Naive B cell (primary cell): ENCODE measurements at regions not wholly inside any gene's neighbourhood (a gene's known extent, or its start where the extent isn't known, plus 50 kb on each side); places are given as distances from the start of the nearest gene placed in this dataset.

Experiments used
- ATAC-seq, 2 donors: fragments of 150-1000 bp; cut with Tn5 transposase; 2 replicates each; pipeline ENCODE4 v1.10.0; 2021; ENCODE audit warnings: low read depth in 2 of 2, mild to moderate bottlenecking in 2 of 2, moderate library complexity in 2 of 2
- DNase-seq: peaks from one replicate; pipeline ENCODE4 v3.0.0; 2022
- H3K27ac Mint-ChIP-seq, 6 donors: one replicate each; pipeline ENCODE4 v1.8.0; 2020 to 2022; ENCODE audit warnings: mild to moderate bottlenecking in 6 of 6, mixed read lengths in 6 of 6, moderate library complexity in 5 of 6, inconsistent platforms in 2 of 6
- H3K27me3 Mint-ChIP-seq, 3 donors: one replicate each; pipeline ENCODE4 v1.8.0; 2021 to 2022; ENCODE audit warnings: mixed read lengths in 3 of 3, mild to moderate bottlenecking in 1 of 3
- H3K36me3 Mint-ChIP-seq, 2 donors: one replicate each; pipeline ENCODE4 v1.8.0; 2020 to 2022; ENCODE audit warnings: mixed read lengths in 2 of 2, inconsistent platforms in 1 of 2, mild to moderate bottlenecking in 1 of 2
- H3K4me1 Mint-ChIP-seq, 3 donors: one replicate each; pipeline ENCODE4 v1.8.0; 2020 to 2022; ENCODE audit warnings: mixed read lengths in 3 of 3, inconsistent platforms in 1 of 3, mild to moderate bottlenecking in 1 of 3, moderate library complexity in 1 of 3
- H3K4me3 Mint-ChIP-seq, 8 donors: one replicate each; pipeline ENCODE4 v1.8.0; 2020 to 2022; ENCODE audit warnings: mild to moderate bottlenecking in 8 of 8, mixed read lengths in 8 of 8, moderate library complexity in 8 of 8, inconsistent platforms in 2 of 8
- H3K9me3 Mint-ChIP-seq, 7 donors: one replicate each; pipeline ENCODE4 v1.8.0; 2020 to 2022; ENCODE audit warnings: mixed read lengths in 7 of 7, mild to moderate bottlenecking in 5 of 7, inconsistent platforms in 2 of 7, moderate library complexity in 1 of 7

GRCh38 chr4:81913427-81913879 is 441.7 kb upstream of the RASGEF1B start:
- Mint-ChIP-seq H3K4me1 (peaks cover 4 to 9% (median 6%) of the 10 kb centered on the region in 3 donors), H3K27ac (no peak overlapping the region), H3K4me3 (peak overlapping the region in 1 of 8 donors; percentile 78), H3K36me3 (no peaks in the 10 kb centered on the region), H3K9me3 (no peaks in the 10 kb centered on the region), H3K27me3 (peaks cover 4 to 29% (median 16%) of the 10 kb centered on the region in 3 donors)
- peak; percentile 35 for DNase-seq
- ATAC-seq: peak; percentile 70 to 80

- no peak overlapping the region for H3K27ac Mint-ChIP-seq
- no peaks in the 10 kb centered on the region for H3K9me3 Mint-ChIP-seq
- H3K4me1 Mint-ChIP-seq: peaks cover 4 to 9% (median 6%) of the 10 kb centered on the region in 3 donors
- H3K4me3 Mint-ChIP-seq: no peak overlapping the region
- DNase-seq: no peak
- no peaks in the 10 kb centered on the region for H3K36me3 Mint-ChIP-seq
- H3K27me3 Mint-ChIP-seq: peaks cover 4 to 33% (median 21%) of the 10 kb centered on the region in 3 donors
- no peak for ATAC-seq
Observed at GRCh38 chr4:81912376-81913030, 440.8 kb upstream of the RASGEF1B start.

- Mint-ChIP-seq H3K4me3 (no peak overlapping the region), H3K4me1 (no peaks in the 10 kb centered on the region), H3K27ac (no peak overlapping the region), H3K36me3 (no peaks in the 10 kb centered on the region), H3K27me3 (peaks cover 5 to 26% (median 11%) of the 10 kb centered on the region in 3 donors), H3K9me3 (no peaks in the 10 kb centered on the region)
- DNase-seq (no peak), ATAC-seq (no peak)
Observed at GRCh38 chr4:81906905-81907304, 435.2 kb upstream of the RASGEF1B start.

GRCh38 chr4:81905971-81906370 is 434.3 kb upstream of the RASGEF1B start:
- no peak for ATAC-seq
- H3K36me3 Mint-ChIP-seq: no peaks in the 10 kb centered on the region
- H3K27me3 Mint-ChIP-seq: peaks cover 9 to 26% (median 11%) of the 10 kb centered on the region in 3 donors
- H3K27ac Mint-ChIP-seq: no peak overlapping the region
- no peaks in the 10 kb centered on the region for H3K4me1 Mint-ChIP-seq
- no peak overlapping the region for H3K4me3 Mint-ChIP-seq
- no peaks in the 10 kb centered on the region for H3K9me3 Mint-ChIP-seq
- no peak for DNase-seq

DNA sequence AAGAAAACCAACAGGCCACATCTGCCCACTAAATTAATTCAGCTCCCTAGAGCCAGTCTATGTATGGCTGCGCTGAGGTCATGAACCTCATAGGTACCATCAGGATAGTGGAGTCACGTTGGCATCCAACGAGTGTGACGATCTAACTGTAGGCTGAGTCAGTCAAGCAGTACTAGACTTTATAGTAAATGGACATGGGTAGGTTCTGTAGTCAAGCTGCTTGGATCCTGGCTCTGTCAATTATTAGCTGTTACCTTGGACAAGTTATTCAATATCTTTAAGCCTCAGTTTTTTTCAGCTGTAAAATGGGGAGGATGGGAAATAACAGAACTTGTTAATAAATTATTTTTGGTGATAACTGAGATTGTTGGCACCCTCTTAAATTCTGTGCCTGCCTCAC is 432.4 kb upstream of the RASGEF1B start:
- DNase-seq (no peak), ATAC-seq (no peak)
- H3K9me3 Mint-ChIP-seq: no peaks in the 10 kb centered on the region
- no peak overlapping the region for H3K27ac Mint-ChIP-seq
- no peak overlapping the region for H3K4me3 Mint-ChIP-seq
- no peaks in the 10 kb centered on the region for H3K4me1 Mint-ChIP-seq
- H3K36me3 Mint-ChIP-seq: no peaks in the 10 kb centered on the region
- H3K27me3 Mint-ChIP-seq: peaks cover 9 to 30% (median 11%) of the 10 kb centered on the region in 3 donors

- no peaks in the 10 kb centered on the region for H3K36me3 Mint-ChIP-seq
- no peak overlapping the region for H3K4me3 Mint-ChIP-seq
- H3K9me3 Mint-ChIP-seq: no peaks in the 10 kb centered on the region
- H3K27me3 Mint-ChIP-seq: peaks cover 3 to 21% (median 9%) of the 10 kb centered on the region in 3 donors
- no peaks in the 10 kb centered on the region for H3K4me1 Mint-ChIP-seq
- ATAC-seq (no peak), DNase-seq (no peak)
- H3K27ac Mint-ChIP-seq: no peak overlapping the region
Observed at GRCh38 chr4:81903212-81903611, 431.5 kb upstream of the RASGEF1B start.

GRCh38 chr4:81898862-81899504 is 427.3 kb upstream of the RASGEF1B start:
- ATAC-seq (no peak), DNase-seq (no peak)
- Mint-ChIP-seq H3K4me3 (no peak overlapping the region), H3K27me3 (peaks cover 0 to 18% (median 6%) of the 10 kb centered on the region in 3 donors), H3K27ac (no peak overlapping the region), H3K9me3 (no peaks in the 10 kb centered on the region), H3K36me3 (no peaks in the 10 kb centered on the region), H3K4me1 (no peaks in the 10 kb centered on the region)

DNA sequence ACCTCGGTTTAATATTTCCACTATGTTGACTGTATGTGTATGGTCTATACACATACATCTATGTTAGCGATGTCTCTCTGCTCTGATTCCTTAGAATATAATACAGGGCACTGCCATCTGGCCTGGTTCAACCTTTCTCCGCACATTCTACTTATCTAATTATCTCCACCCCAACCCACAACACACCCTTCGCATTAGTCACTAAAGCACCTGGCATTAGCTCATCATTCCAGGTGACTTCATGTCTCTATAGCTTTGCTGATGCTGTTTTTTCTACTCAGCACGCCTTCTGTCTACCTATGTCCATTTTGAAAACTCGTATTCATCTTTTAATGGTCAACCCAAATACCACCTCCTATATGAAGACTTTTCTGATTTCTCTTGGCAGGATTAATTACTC is 425.2 kb upstream of the RASGEF1B start:
- Mint-ChIP-seq H3K27me3 (peaks cover 4 to 19% (median 10%) of the 10 kb centered on the region in 3 donors), H3K27ac (no peak overlapping the region), H3K36me3 (no peaks in the 10 kb centered on the region), H3K4me1 (no peaks in the 10 kb centered on the region), H3K4me3 (no peak overlapping the region), H3K9me3 (no peaks in the 10 kb centered on the region)
- DNase-seq (no peak), ATAC-seq (no peak)

- no peak for DNase-seq
- Mint-ChIP-seq H3K36me3 (no peaks in the 10 kb centered on the region), H3K4me3 (no peak overlapping the region), H3K4me1 (no peaks in the 10 kb centered on the region), H3K9me3 (peaks cover 0 to 6% (median 3%) of the 10 kb centered on the region in 7 donors), H3K27me3 (peaks cover 19 to 39% (median 27%) of the 10 kb centered on the region in 3 donors), H3K27ac (no peak overlapping the region)
- no peak for ATAC-seq
Observed at GRCh38 chr4:81891005-81891996, 419.6 kb upstream of the RASGEF1B start.

- peaks cover 0 to 9% (median 3%) of the 10 kb centered on the region in 7 donors for H3K9me3 Mint-ChIP-seq
- ATAC-seq (no peak), DNase-seq (no peak)
- H3K27me3 Mint-ChIP-seq: peaks cover 11 to 35% (median 29%) of the 10 kb centered on the region in 3 donors
- no peaks in the 10 kb centered on the region for H3K36me3 Mint-ChIP-seq
- no peak overlapping the region for H3K4me3 Mint-ChIP-seq
- H3K4me1 Mint-ChIP-seq: peaks cover 0 to 7% (median 0%) of the 10 kb centered on the region in 3 donors
- H3K27ac Mint-ChIP-seq: no peak overlapping the region
Observed at GRCh38 chr4:81884986-81885385, 413.3 kb upstream of the RASGEF1B start.

- H3K4me3 Mint-ChIP-seq: no peak overlapping the region
- H3K36me3 Mint-ChIP-seq: no peaks in the 10 kb centered on the region
- H3K9me3 Mint-ChIP-seq: peaks cover 0 to 9% (median 2%) of the 10 kb centered on the region in 7 donors
- peaks cover 11 to 27% (median 19%) of the 10 kb centered on the region in 3 donors for H3K27me3 Mint-ChIP-seq
- no peak overlapping the region for H3K27ac Mint-ChIP-seq
- DNase-seq: no peak
- no peak for ATAC-seq
- peaks cover 0 to 7% (median 0%) of the 10 kb centered on the region in 3 donors for H3K4me1 Mint-ChIP-seq
Observed at GRCh38 chr4:81883530-81884450, 412.1 kb upstream of the RASGEF1B start.

DNA sequence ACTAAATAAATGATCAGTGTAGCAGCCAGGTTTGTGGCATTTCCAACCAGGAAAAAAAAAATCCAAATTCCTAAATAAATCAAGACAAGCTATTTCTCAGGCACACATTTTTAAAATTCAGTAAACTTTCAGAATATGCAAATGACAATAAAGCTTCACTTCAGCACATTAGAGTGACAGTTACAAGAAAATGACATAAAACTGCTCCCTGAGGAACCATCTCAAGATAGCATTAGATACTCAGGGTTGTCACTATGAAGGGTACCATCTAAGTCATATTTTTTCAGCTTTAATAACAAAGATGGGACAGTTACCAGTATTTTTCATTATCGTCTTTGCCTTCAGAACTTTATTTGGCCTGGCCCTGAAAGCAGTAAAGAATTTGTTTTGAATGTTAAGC is 411.3 kb upstream of the RASGEF1B start:
- no peak for DNase-seq
- Mint-ChIP-seq H3K27ac (no peak overlapping the region), H3K27me3 (peaks cover 11 to 27% (median 19%) of the 10 kb centered on the region in 3 donors), H3K9me3 (peaks cover 0 to 9% (median 2%) of the 10 kb centered on the region in 7 donors), H3K36me3 (no peaks in the 10 kb centered on the region), H3K4me1 (peaks cover 0 to 7% (median 0%) of the 10 kb centered on the region in 3 donors), H3K4me3 (no peak overlapping the region)
- no peak for ATAC-seq
